ENCODE measurements at regions not wholly inside any gene's neighbourhood (a gene's known extent, or its start where the extent isn't known, plus 50 kb on each side); places are given as distances from the start of the nearest gene placed in this dataset.

DNA sequence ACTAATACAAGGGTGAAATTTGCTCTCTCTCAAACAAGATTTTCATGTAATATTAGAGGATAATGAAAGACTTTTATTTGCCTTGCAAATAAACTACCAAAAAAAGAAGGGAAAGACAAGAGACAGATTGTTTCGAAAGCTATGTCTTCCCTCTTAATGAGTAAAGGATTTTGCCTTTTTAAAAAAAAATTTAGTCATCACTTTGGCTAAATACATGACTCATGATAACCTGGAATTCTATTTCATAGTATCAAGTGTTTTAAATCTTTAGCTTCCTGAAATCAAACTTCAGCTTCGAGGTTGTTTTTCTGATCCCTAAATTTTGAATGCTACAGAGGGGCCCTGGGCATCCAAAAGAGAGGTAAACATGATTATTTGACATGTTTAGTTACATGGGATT, 144.4 kb downstream of the CCDC59 start (continued):
- TF ChIP-seq, protein P1, sequence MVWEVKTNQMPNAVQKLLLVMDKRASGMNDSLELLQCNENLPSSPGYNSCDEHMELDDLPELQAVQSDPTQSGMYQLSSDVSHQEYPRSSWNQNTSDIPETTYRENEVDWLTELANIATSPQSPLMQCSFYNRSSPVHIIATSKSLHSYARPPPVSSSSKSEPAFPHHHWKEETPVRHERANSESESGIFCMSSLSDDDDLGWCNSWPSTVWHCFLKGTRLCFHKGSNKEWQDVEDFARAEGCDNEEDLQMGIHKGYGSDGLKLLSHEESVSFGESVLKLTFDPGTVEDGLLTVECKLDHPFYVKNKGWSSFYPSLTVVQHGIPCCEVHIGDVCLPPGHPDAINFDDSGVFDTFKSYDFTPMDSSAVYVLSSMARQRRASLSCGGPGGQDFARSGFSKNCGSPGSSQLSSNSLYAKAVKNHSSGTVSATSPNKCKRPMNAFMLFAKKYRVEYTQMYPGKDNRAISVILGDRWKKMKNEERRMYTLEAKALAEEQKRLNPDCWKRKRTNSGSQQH (CRISPR knock-in tag; IDR thresholded peaks at IDR 0.05) = no peak
- TF ChIP-seq POLR2AphosphoS5 (IDR thresholded peaks at IDR 0.05; ENCODE audit: control insufficient read depth, insufficient read depth, low read depth, low read length) = no peak
- no peak for TF ChIP-seq STAT5A (IDR thresholded peaks at IDR 0.05; ENCODE audit: borderline replicate concordance, low read length)
- no peak for TF ChIP-seq FIP1L1 (IDR thresholded peaks at IDR 0.05; ENCODE audit: low read depth, low read length, poor library complexity, severe bottlenecking)
- TF ChIP-seq ZNF384 (IDR thresholded peaks at IDR 0.05; ENCODE audit: low read depth, low read length) = no peak
- TF ChIP-seq SMARCE1 (IDR thresholded peaks at IDR 0.05) = no peak
- no peak for TF ChIP-seq TARDBP (IDR thresholded peaks at IDR 0.05)
- TF ChIP-seq SIN3B (IDR thresholded peaks at IDR 0.05; ENCODE audit: low read depth) = no peak

DNA sequence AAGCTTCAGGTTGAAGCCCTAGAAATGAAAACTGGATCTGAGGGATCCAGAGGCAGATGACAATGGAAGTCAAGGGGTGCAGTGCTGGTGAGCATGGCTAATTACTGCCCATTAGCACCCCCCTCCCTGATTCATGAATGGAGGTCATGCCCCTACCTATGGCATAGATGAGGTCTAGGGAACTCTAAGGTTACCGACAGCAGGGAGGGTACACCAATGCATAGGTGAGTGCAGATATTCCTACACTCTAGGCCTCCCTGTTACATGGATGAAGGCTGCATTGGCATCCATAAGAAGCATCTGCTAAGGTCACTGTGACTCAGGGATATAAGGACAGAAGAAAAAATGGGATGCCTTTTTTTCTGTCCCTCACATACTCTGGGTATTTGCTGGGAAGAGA, 147.3 kb downstream of the CCDC59 start:
- 0% methylated on average over 1 of the region's 1 CpG for WGBS (ENCODE audit: insufficient coverage, low coverage, missing lambda C conversion rate)
- Histone ChIP-seq H3K27me3 (ENCODE audit: control insufficient read depth in 2 of 2, insufficient read depth in 2 of 2, low read length in 2 of 2) (no peaks in the 10 kb centered on the region), H3K79me2 (ENCODE audit: control insufficient read depth, insufficient read depth, low read length) (no peaks in the 10 kb centered on the region), H3K4me1 (replicated peaks in 1 of 2; ENCODE audit: control insufficient read depth in 2 of 2, insufficient read depth in 2 of 2, low read length in 2 of 2) (no peaks in the 10 kb centered on the region), H3K4me3 (no peak overlapping the region), H3K4me2 (ENCODE audit: insufficient read depth, low read length) (no peak overlapping the region), H3K9me3 (replicated peaks; ENCODE audit: control insufficient read depth, insufficient read depth, low read depth, low read length) (no peaks in the 10 kb centered on the region), H4K20me1 (replicated peaks; ENCODE audit: control insufficient read depth, insufficient read depth, low read length) (no peaks in the 10 kb centered on the region), H3K27ac (ENCODE audit: extremely low read depth, low read depth, low read length) (no peak overlapping the region), H3K36me3 (ENCODE audit: control insufficient read depth, insufficient read depth, low read length) (no peaks in the 10 kb centered on the region), H3K9ac (ENCODE audit: insufficient read depth in 1 of 2, low read depth in 2 of 2, low read length in 2 of 2) (no peak overlapping the region), H2AFZ (ENCODE audit: low read depth, low read length) (no peak overlapping the region), H3K9me1 (ENCODE audit: control insufficient read depth, insufficient read depth, low read length) (no peaks in the 10 kb centered on the region)
- intact Hi-C loops (cut with micrococcal nuclease) = no loop called here
- in situ Hi-C loops (cut with MboI) = no loop called here
- TF ChIP-seq ZNF12 (CRISPR knock-in tag; IDR thresholded peaks at IDR 0.05) (no peak), SMARCC2 (IDR thresholded peaks at IDR 0.05; ENCODE audit: low read depth) (no peak), CEBPB (tag; IDR thresholded peaks at IDR 0.05) (no peak), ARNT (IDR thresholded peaks at IDR 0.05) (no peak), KAT8 (IDR thresholded peaks at IDR 0.05; ENCODE audit: low read depth) (no peak), ZNF232 (CRISPR knock-in tag; IDR thresholded peaks at IDR 0.05) (no peak), SREBF2 (CRISPR knock-in tag; IDR thresholded peaks at IDR 0.05) (no peak), SUPT5H (IDR thresholded peaks at IDR 0.05) (no peak), HEY1 (CRISPR knock-in tag; IDR thresholded peaks at IDR 0.05; ENCODE audit: borderline replicate concordance) (no peak)
- TF ChIP-seq, protein P2, sequence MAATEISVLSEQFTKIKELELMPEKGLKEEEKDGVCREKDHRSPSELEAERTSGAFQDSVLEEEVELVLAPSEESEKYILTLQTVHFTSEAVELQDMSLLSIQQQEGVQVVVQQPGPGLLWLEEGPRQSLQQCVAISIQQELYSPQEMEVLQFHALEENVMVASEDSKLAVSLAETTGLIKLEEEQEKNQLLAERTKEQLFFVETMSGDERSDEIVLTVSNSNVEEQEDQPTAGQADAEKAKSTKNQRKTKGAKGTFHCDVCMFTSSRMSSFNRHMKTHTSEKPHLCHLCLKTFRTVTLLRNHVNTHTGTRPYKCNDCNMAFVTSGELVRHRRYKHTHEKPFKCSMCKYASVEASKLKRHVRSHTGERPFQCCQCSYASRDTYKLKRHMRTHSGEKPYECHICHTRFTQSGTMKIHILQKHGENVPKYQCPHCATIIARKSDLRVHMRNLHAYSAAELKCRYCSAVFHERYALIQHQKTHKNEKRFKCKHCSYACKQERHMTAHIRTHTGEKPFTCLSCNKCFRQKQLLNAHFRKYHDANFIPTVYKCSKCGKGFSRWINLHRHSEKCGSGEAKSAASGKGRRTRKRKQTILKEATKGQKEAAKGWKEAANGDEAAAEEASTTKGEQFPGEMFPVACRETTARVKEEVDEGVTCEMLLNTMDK (IDR thresholded peaks at IDR 0.05; ENCODE audit: borderline replicate concordance, insufficient read depth, low read depth, low read length, poor library complexity, severe bottlenecking) = no peak
- ChIA-PET POLR2A (no interaction called here), CTCF (ENCODE audit: low intra/inter-chr PET ratio) (no interaction called here)
- no peak for DNase-seq (ENCODE audit: extremely low read depth in 1 of 4, low spot score in 3 of 4)
- FAIRE-seq = no peak
- ATAC-seq = no peak
- no TSS peak for BruUV-seq (replicated peaks)

Data from K562 (cell line).